ENCODE measurements at regions not wholly inside any gene's neighbourhood (a gene's known extent, or its start where the extent isn't known, plus 50 kb on each side); places are given as distances from the start of the nearest gene placed in this dataset.

GRCh38 chr6:93703431-93703830, 284.1 kb upstream of the EPHA7 start:
- Histone ChIP-seq H3K9me3 (ENCODE audit: low read depth) (peaks cover 5% of the 10 kb centered on the region), H3K27ac (no peak overlapping the region), H3K4me2 (no peak overlapping the region), H3K27me3 (no peaks in the 10 kb centered on the region), H3K36me3 (no peaks in the 10 kb centered on the region), H3F3A (ENCODE audit: low read depth) (no peaks in the 10 kb centered on the region), H3K9ac (no peak overlapping the region), H3K79me2 (ENCODE audit: low read depth) (no peaks in the 10 kb centered on the region), H3K4me3 (no peak overlapping the region), H4K20me1 (ENCODE audit: low read depth) (no peaks in the 10 kb centered on the region), H2AFZ (replicated peaks) (peak overlapping the region; percentile 68), H3K4me1 (no peaks in the 10 kb centered on the region)
- H3K27me3 Mint-ChIP-seq (ENCODE audit: insufficient read depth, low read depth), result no peaks in the 10 kb centered on the region
- no peaks in the 10 kb centered on the region for H3K4me1 Mint-ChIP-seq
- H3K36me3 Mint-ChIP-seq, result peaks cover 2% of the 10 kb centered on the region
- no peak overlapping the region for H3K4me3 Mint-ChIP-seq
- peaks cover 20% of the 10 kb centered on the region for H3K9me3 Mint-ChIP-seq
- TF ChIP-seq EZH2phosphoT487 (IDR thresholded peaks at IDR 0.05) (no peak), CTCF (IDR thresholded peaks at IDR 0.05) (no peak), EZH2 (IDR thresholded peaks at IDR 0.05) (no peak)
- no peak overlapping the region for H3K27ac Mint-ChIP-seq
- no peak for DNase-seq (ENCODE audit: low spot score)

GRCh38 chr6:93701526-93701925, 282.2 kb upstream of the EPHA7 start:
- H3K79me2 ChIP-seq (ENCODE audit: low read depth), result no peaks in the 10 kb centered on the region
- H3K9me3 Mint-ChIP-seq, result peaks cover 9% of the 10 kb centered on the region
- H3K9me3 ChIP-seq (ENCODE audit: low read depth), result peaks cover 5% of the 10 kb centered on the region
- no peaks in the 10 kb centered on the region for H4K20me1 ChIP-seq (ENCODE audit: low read depth)
- H3K4me1 ChIP-seq, result no peaks in the 10 kb centered on the region
- H3F3A ChIP-seq (ENCODE audit: low read depth), result no peaks in the 10 kb centered on the region
- TF ChIP-seq EZH2 (IDR thresholded peaks at IDR 0.05) (no peak), CTCF (IDR thresholded peaks at IDR 0.05) (no peak), EZH2phosphoT487 (IDR thresholded peaks at IDR 0.05) (no peak)
- no peak overlapping the region for H2AFZ ChIP-seq (replicated peaks)
- no peak overlapping the region for H3K27ac ChIP-seq
- H3K4me3 ChIP-seq, result no peak overlapping the region
- H3K36me3 Mint-ChIP-seq, result no peaks in the 10 kb centered on the region
- DNase-seq (ENCODE audit: low spot score), result no peak
- H3K4me3 Mint-ChIP-seq, result no peak overlapping the region
- peaks cover 2% of the 10 kb centered on the region for H3K27me3 Mint-ChIP-seq (ENCODE audit: insufficient read depth, low read depth)
- H3K36me3 ChIP-seq, result no peaks in the 10 kb centered on the region
- no peak overlapping the region for H3K27ac Mint-ChIP-seq
- no peak overlapping the region for H3K4me2 ChIP-seq
- H3K4me1 Mint-ChIP-seq, result peaks cover 4% of the 10 kb centered on the region
- H3K9ac ChIP-seq, result no peak overlapping the region
- H3K27me3 ChIP-seq, result no peaks in the 10 kb centered on the region

- H3K36me3 ChIP-seq, result no peaks in the 10 kb centered on the region
- Mint-ChIP-seq H3K4me3 (no peak overlapping the region), H3K27me3 (ENCODE audit: insufficient read depth, low read depth) (no peaks in the 10 kb centered on the region), H3K4me1 (no peaks in the 10 kb centered on the region), H3K27ac (no peak overlapping the region), H3K9me3 (peaks cover 2% of the 10 kb centered on the region), H3K36me3 (no peaks in the 10 kb centered on the region)
- H3K27me3 ChIP-seq, result no peaks in the 10 kb centered on the region
- no peak overlapping the region for H3K4me3 ChIP-seq
- no peaks in the 10 kb centered on the region for H3F3A ChIP-seq (ENCODE audit: low read depth)
- H3K79me2 ChIP-seq (ENCODE audit: low read depth), result no peaks in the 10 kb centered on the region
- no peaks in the 10 kb centered on the region for H3K9me3 ChIP-seq (ENCODE audit: low read depth)
- H4K20me1 ChIP-seq (ENCODE audit: low read depth), result no peaks in the 10 kb centered on the region
- H3K4me1 ChIP-seq, result no peaks in the 10 kb centered on the region
- H3K27ac ChIP-seq, result no peak overlapping the region
- H2AFZ ChIP-seq (replicated peaks), result no peak overlapping the region
- H3K9ac ChIP-seq, result no peak overlapping the region
- no peak for DNase-seq (ENCODE audit: low spot score)
- no peak for TF ChIP-seq EZH2 (IDR thresholded peaks at IDR 0.05)
- TF ChIP-seq EZH2phosphoT487 (IDR thresholded peaks at IDR 0.05), result no peak
- TF ChIP-seq CTCF (IDR thresholded peaks at IDR 0.05), result no peak
- H3K4me2 ChIP-seq, result no peak overlapping the region
These were observed 266.1 kb upstream of the EPHA7 start for GRCh38 chr6:93685494-93685893.

Data from neural progenitor cell (in vitro differentiated cells).